IPS DF 19.7 (cell line): ENCODE measurements at regions not wholly inside any gene's neighbourhood (a gene's known extent, or its start where the extent isn't known, plus 50 kb on each side); places are given as distances from the start of the nearest gene placed in this dataset.
"Not testable (repeated sequence)": the region's sequence is repeated elsewhere in the genome, so short reads cannot be mapped to it uniquely, and the experiment has no call there.

Experiments used
- DNase-seq: peaks from one replicate; pipeline ENCODE4 v3.0.0-alpha.2; 2013; ENCODE audit warnings: low read depth, low spot score

DNA sequence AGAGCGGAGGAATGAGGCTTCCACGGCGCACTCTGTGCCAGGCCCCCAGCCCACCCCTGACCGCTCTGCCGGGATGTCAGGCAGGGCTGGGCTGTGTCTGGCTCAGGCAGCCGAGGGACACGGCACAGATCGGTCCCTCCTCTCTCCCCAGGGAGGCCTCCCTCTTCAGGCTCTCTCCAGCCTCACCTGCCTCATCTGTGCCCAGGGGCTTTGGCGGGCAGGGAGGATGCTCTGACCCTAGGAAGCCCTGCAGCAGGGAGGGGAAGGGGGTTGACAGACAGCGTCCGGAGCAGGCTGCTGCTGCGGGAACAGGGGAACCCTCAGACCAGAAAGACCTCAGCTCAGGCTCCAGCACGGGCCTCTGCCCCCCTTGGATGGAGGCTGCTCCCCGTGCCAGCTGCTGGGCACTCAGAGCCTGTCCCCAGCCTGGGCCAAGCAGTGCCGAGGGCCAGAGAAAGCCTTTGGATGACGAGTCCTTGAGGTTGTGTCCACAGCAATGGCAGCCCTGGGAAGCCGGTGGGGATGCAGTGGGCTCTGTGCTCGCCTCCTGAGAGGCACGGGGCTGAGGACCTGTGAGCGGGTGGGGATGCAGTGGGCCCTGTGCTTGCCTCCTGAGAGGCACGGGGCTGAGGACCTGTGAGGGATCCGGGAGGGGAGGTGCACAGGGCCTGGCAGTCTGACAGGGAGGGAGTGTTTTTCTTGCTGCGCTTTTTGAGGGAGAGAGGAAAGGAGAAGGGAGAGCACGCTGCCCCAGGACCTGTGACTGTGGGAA, 66.9 kb downstream of the FOXL3 start:
- no peak for DNase-seq

- no peak for DNase-seq
Measured at GRCh38 chr7:357531-358209, 67.7 kb downstream of the FOXL3 start.

GRCh38 chr7:358352-358751, 68.4 kb downstream of the FOXL3 start:
- no peak for DNase-seq

- no peak for DNase-seq
Measured at GRCh38 chr7:359226-359765, 69.3 kb downstream of the FOXL3 start.

DNA sequence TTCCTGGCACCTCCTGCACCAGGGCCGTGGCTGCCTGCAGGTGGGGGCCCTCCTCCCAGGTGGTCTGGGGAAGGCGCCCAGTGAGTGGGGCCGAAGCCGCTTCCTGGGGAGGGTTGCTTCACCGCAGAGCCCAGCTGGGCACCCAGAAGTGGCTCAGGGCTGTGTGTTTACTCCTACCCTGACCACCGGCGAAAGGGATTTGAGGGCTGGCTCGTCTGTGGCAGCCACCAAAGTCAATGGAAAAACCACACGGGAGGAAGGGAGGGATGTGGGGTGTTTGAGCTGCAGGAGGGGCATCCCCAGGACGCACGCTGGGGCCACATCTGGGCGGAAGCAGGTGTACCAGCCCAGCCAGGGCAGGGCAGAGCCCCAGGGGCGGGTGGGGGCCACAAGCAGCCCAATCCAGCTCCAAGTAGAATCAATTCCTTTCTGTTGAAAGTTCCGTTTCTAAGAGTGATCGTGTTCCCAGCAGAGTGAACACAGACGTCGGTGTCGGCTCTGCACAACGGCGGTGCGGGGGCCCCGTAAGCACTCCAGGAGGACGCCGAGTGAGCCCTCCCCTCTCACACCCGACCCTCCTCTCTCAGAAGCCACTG, 69.9 kb downstream of the FOXL3 start:
- no peak for DNase-seq

- DNase-seq, result no peak
Measured at GRCh38 chr7:360454-361100, 70.6 kb downstream of the FOXL3 start.

GRCh38 chr7:361182-361581, 71.2 kb downstream of the FOXL3 start:
- not testable (repeated sequence) for DNase-seq

DNA sequence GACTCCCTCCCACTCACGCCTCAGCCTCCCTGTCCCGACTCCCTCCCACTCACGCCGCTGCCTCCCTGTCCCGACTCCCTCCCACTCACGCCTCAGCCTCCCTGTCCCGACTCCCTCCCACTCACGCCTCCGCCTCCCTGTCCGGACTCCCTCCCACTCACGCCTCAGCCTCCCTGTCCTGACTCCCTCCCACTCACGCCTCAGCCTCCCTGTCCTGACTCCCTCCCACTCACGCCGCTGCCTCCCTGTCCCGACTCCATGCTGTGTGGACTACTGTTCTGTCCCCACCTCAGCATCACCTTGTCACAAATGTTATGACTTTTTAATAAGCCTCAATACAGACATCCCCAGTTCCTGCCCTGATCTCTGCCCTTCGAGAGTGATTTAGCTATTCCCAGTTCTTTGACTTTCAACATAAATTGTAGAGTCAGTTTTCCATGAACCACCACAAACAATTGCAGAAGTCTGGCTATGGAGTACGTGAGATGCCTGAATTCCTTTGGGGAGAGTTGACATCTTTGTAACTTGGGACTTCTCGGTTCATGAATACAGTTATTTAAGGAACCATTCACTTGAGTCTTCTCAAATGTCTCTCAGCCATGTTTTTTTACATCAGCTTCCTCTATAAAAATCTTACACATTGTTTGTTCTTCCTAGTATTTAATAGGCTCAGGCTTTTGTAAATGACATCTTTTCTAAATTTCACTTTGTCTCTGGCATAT, 71.9 kb downstream of the FOXL3 start:
- DNase-seq, result no peak

- no peak for DNase-seq
Measured at GRCh38 chr7:362402-363096, 72.6 kb downstream of the FOXL3 start.

DNA sequence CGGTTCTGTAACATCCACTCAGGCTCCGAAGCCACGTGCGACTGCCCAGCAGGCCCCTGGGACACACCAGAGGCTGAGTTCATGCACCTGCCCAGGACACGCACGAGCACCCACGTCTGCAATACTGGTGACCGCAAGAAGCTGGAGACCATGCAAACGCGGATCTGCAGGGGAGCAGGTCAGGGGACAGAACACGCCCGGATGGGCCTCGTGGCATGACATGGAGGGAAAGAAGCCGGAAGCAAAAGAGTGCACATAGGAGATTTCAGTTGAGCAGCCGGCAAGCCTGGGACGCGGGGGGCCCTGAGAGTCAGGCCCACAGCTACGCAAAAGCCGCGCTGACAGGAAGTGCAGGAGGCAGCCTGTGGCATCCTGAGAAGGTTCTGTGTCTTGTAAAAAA, 73.7 kb downstream of the FOXL3 start:
- DNase-seq, result no peak

DNA sequence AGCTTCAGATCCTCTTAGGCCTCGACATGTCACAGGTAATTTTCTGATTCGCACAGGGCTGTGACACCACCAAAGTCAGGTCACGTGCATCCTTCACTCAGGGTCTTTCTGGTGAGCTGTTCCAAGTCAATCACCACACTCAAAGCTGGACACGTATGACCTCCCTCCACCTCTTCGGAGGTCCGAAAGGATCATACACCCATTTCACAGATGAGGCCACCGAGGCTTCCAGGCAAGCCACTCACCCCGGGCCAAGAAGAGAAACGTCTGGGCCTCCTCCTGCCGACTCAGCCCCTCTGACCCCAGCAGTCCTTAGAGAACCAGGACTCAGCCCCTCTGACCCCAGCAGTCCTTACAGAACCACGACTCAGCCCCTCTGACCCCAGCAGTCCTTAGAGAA, 74.6 kb downstream of the FOXL3 start:
- DNase-seq, result no peak

DNA sequence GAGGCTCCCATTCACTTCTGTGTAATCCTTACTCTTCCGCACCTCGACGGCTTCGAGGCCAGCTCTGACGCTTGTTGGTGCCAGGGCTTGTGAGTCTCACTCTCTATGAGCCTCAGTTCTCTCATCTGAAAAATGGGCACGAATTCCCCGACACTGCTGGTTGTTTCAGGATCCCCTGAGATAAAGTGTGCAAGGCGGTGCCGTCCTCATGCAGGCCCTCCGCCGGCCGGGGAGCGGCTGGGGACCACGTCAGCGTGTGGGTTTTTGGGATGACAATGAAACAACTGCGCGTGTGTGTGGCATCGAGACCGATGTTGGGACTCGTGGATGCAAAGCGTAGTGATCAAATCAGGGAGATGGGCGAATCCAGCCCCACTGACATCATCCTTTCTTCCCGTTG, 75.6 kb downstream of the FOXL3 start:
- DNase-seq, result no peak

DNA sequence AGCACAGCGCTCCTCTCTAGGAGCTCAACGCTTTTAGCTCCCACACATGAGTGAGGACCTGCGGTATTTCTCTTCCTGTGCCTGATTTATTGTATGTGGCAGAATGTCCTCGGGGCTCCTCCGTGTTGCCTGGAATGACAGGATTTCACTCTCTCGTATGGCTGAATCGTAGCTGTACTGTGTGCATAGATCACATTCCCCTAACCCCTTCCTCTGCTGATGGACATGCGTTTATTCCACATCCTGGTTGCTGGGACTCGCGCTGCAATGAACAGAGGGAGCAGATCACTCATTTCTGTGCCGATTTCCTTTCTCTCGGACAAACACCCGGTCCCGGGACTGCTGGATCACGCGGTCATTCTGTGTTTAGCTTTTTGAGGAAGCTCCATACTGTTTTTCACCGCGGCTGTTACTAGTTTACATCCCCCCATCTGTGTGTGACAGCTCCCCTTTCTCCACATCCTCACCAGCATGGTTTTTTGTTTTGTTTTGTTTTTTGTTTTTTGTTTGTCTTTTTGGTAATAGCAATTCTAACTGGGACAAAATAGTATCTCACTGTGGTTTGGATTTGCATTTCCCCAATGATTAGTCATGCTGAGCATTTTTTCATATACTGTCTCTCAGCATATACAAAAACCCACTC, 76.3 kb downstream of the FOXL3 start:
- no peak for DNase-seq

DNA sequence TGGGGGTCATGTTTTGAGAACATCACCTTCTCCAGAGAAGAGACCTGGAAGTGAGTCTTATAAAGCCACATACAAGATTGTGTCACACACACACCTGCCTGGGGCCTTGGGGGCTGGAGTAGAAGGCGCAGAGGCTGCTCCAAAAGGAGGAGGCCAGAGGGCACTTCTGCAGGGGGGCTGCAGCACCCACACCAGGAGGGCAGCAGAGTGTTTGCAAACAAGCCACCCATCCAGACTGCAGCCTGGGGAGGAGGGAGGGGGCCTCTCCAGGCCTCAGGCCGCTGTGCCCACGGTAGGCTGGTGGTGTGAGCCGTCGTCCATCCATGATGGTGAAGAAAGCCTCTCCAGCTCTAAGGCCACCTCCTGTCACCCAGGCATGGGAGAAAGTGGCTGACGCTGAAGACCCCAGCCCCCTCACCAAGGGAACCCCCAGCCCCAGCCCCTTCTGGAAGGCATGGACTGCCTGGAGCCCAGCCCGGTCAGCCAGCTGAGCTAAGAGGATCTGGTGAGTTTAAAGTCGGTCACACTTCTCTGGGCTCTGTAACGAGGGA, 77.5 kb downstream of the FOXL3 start:
- DNase-seq, result no peak

- DNase-seq, result no peak
Measured at GRCh38 chr7:368651-369475, 78.9 kb downstream of the FOXL3 start.

DNA sequence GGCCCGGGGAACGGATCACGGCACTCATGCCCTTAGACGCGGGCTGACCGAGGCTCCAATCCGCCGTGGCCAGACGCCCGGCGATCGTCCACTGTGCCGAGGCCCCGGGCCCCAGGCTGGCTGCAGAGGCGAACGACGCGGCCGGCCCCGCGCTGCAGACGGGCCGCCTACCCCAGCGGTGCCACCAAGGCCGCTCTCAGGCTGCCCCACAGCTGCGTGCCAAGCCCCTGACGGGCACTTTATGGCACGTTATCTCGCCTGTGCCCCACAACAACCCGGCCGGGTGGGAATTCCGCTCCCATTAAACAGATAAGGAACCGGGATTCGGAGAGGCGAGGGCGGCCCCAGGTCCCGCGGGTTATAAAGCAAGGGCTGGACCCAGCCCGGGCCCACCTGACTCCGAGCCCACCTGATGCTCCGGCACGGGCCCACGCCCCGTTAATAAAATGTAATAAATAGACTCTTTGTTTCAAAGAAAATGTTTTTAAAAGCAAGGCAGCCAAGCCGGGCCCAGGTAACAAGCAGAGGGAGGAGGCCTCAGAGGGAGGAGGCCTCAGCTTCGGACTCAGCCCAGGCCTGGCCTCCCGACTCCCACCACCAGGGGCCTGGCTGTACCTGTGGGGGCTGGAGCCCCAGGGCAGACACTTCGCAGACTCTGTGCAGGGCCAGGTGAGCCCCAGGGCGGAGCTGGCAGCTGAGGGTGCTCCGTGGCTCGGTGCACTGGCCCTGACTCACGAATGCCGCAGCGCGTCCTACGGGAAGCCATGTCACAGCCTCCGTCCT, 79.7 kb downstream of the FOXL3 start:
- DNase-seq, result no peak

GRCh38 chr7:370259-370625, 80.3 kb downstream of the FOXL3 start:
- no peak for DNase-seq

DNA sequence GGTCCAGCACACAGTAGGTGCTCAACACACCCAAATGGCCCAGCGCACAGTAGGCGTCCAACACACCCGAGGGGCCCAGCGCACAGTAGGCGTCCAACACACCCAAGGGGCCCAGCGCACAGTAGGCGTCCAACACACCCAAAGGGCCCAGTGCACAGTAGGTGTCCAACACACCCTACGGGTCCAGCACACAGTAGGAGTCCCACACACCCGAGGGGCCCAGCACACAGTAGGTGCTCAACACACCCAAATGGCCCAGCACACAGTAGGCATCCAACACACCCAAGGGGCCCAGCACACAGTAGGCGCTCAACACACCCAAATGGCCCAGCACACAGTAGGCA, 80.8 kb downstream of the FOXL3 start:
- no peak for DNase-seq
